DND-41 (cell line): ENCODE measurements at regions not wholly inside any gene's neighbourhood (a gene's known extent, or its start where the extent isn't known, plus 50 kb on each side); places are given as distances from the start of the nearest gene placed in this dataset.

Source experiments
- ATAC-seq: fragments of 200-7000 bp; cut with Tn5 transposase; 3 replicates; pipeline ENCODE4 v1.9.1; 2021; ENCODE audit warnings: low read depth; ENCODE audit not compliant: insufficient read depth
- DNase-seq: peaks from one replicate; pipeline ENCODE4 v3.0.0-alpha.2; 2020
- H2AFZ ChIP-seq: 2 replicates; pipeline ENCODE4 v1.6.0; 2012; ENCODE audit warnings: low read depth, low read length
- H3K27ac ChIP-seq: 2 replicates; pipeline ENCODE4 v1.5.1; 2012; ENCODE audit warnings: low read length, inconsistent platforms
- H3K27me3 ChIP-seq: fragments of 200-600 bp; sonication (generic); 2 replicates; pipeline ENCODE4 v1.6.0; 2012; ENCODE audit warnings: low read length, mild to moderate bottlenecking, inconsistent platforms; ENCODE audit not compliant: insufficient read depth, poor library complexity
- H3K36me3 ChIP-seq: 2 replicates; pipeline ENCODE4 v1.5.1; 2012; ENCODE audit warnings: low read length, inconsistent platforms; ENCODE audit not compliant: insufficient read depth
- H3K4me1 ChIP-seq: 2 replicates; pipeline ENCODE4 v1.5.1; 2012; ENCODE audit warnings: mild to moderate bottlenecking, low read length; ENCODE audit not compliant: insufficient read depth
- H3K4me2 ChIP-seq: 2 replicates; pipeline ENCODE4 v1.6.0; 2012; ENCODE audit warnings: mild to moderate bottlenecking, moderate library complexity, low read length, inconsistent platforms; ENCODE audit not compliant: insufficient read depth
- H3K4me3 ChIP-seq, 2 experiments: fragments of 200-600 bp in 1 of 2; shearing (Covaris generic) in 1 of 2; 2 replicates each; pipeline ENCODE4 v1.5.1; 2012 to 2016; ENCODE audit warnings: inconsistent platforms in 2 of 2, low read length in 2 of 2, mild to moderate bottlenecking in 2 of 2, low read depth in 1 of 2, moderate library complexity in 1 of 2
- H3K79me2 ChIP-seq: 2 replicates; pipeline ENCODE4 v1.6.0; 2012; ENCODE audit warnings: low read length, inconsistent platforms; ENCODE audit not compliant: insufficient read depth
- H3K9ac ChIP-seq: 2 replicates; pipeline ENCODE4 v1.6.0; 2012; ENCODE audit warnings: low read depth, mild to moderate bottlenecking, inconsistent platforms, low read length, moderate library complexity
- H3K9me3 ChIP-seq: 2 replicates; pipeline ENCODE4 v1.5.1; 2012; ENCODE audit warnings: low read length, moderate library complexity, mild to moderate bottlenecking, inconsistent platforms; ENCODE audit not compliant: insufficient read depth, severe bottlenecking
- H4K20me1 ChIP-seq: 2 replicates; pipeline ENCODE4 v1.6.0; 2012; ENCODE audit warnings: low read length; ENCODE audit not compliant: insufficient read depth
- CTCF ChIP-seq: IDR thresholded peaks from 2 replicates; pipeline ENCODE4 v1.5.1; 2012; ENCODE audit warnings: borderline replicate concordance, low read length, moderate library complexity, mild to moderate bottlenecking; ENCODE audit not compliant: poor library complexity, severe bottlenecking; ENCODE audit errors: extremely low read depth
- EZH2 ChIP-seq: IDR thresholded peaks from 3 replicates; pipeline ENCODE4 v1.6.1; 2012; ENCODE audit warnings: borderline replicate concordance, low read depth, mild to moderate bottlenecking, moderate library complexity, low read length, inconsistent platforms; ENCODE audit not compliant: severe bottlenecking

DNA sequence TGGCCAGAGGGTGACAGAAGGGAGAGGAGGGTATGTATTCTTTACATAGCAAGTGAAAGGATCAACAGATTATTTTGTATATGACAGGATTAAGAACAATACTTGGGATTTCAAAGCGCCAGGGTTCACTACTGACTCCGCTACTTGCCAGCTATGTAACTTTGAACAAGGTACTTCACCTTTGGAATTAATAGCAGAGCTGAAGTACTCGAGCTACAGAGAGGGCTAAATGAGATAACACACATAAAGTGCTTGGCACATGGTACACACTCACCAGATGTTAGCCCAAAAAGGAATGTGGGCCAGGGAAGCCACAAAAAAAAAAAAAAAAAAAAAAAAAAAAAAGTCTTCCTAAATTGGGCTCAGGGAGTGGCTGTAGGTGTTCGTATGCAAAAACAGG is 408.4 kb downstream of the BUD13 start:
- Histone ChIP-seq H3K4me2 (no peak overlapping the region), H3K4me3 (no peak overlapping the region), H3K27ac (no peak overlapping the region), H4K20me1 (peaks cover 3% of the 10 kb centered on the region; the same call in 1 of the 2 replicates), H3K9ac (no peak overlapping the region), H3K79me2 (no peaks in the 10 kb centered on the region), H3K4me1 (no peaks in the 10 kb centered on the region), H3K27me3 (peaks cover 9% of the 10 kb centered on the region), H3K9me3 (no peaks in the 10 kb centered on the region), H2AFZ (no peak overlapping the region), H3K36me3 (no peaks in the 10 kb centered on the region)
- ATAC-seq (no peak), DNase-seq (no peak)
- TF ChIP-seq CTCF (no peak), EZH2 (no peak)

DNA sequence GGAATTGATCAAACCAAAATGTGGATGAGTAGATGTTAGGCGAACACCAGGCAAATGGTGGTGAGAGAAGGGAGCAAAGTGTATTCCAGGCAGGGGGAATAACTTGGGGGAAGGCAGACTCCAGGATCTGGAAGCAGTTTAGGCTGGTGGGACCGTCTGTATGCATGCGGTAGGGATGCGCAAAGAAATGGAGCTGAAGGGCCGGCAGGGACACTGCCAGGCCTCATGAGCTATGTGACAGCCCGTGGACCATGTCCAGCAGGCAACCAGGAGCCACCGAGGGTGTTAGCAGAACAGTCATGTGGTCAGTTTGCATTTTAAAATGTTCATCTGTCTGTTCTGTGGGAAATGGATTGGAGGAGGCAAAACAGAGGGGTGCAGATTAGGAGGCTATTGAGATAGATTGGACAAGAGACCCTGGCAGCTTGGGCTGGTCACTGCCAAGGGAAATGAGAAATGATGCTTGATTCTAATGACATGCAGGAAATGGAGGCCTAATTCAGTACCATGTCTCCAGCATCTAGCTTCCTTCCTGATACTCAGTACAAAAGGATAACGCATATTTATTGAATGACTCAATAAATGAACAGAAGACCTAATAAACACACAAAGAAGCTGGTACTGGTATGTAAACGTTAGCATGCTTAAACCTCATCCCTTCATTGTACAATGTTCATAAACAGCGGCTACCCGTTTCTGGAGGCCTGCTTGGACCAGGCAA is 412.4 kb downstream of the BUD13 start:
- no peak for DNase-seq
- H3K4me1 ChIP-seq: no peaks in the 10 kb centered on the region
- H2AFZ ChIP-seq: no peak overlapping the region
- H3K4me2 ChIP-seq: no peak overlapping the region
- no peak for TF ChIP-seq EZH2
- TF ChIP-seq CTCF: no peak
- H3K9me3 ChIP-seq: no peaks in the 10 kb centered on the region
- no peak overlapping the region for H3K4me3 ChIP-seq
- H3K79me2 ChIP-seq: no peaks in the 10 kb centered on the region
- H4K20me1 ChIP-seq: no peaks in the 10 kb centered on the region
- peaks cover 9% of the 10 kb centered on the region for H3K27me3 ChIP-seq
- no peak overlapping the region for H3K27ac ChIP-seq
- no peak for ATAC-seq
- no peaks in the 10 kb centered on the region for H3K36me3 ChIP-seq
- H3K9ac ChIP-seq: no peak overlapping the region

GRCh38 chr11:116357784-116358544 is 414.8 kb downstream of the BUD13 start:
- H3K4me1 ChIP-seq: no peaks in the 10 kb centered on the region
- H3K9me3 ChIP-seq: no peaks in the 10 kb centered on the region
- H3K4me2 ChIP-seq: no peak overlapping the region
- TF ChIP-seq EZH2: no peak
- TF ChIP-seq CTCF: peak; percentile 31
- ATAC-seq: no peak
- no peak overlapping the region for H3K4me3 ChIP-seq
- no peak overlapping the region for H2AFZ ChIP-seq
- no peaks in the 10 kb centered on the region for H3K79me2 ChIP-seq
- no peaks in the 10 kb centered on the region for H4K20me1 ChIP-seq
- H3K27me3 ChIP-seq: peaks cover 9% of the 10 kb centered on the region
- DNase-seq: no peak
- H3K27ac ChIP-seq: no peak overlapping the region
- H3K36me3 ChIP-seq: no peaks in the 10 kb centered on the region
- H3K9ac ChIP-seq: no peak overlapping the region
